HG02759 (cell line): ENCODE measurements at regions not wholly inside any gene's neighbourhood (a gene's known extent, or its start where the extent isn't known, plus 50 kb on each side); places are given as distances from the start of the nearest gene placed in this dataset.

ENCODE experiments used
- ATAC-seq: cut with Tn5 transposase; IDR thresholded peaks from one replicate; pipeline ENCODE4 v1.9.1; 2021; ENCODE audit warnings: mild to moderate bottlenecking, moderate library complexity; ENCODE audit not compliant: unreplicated experiment

GRCh38 chr4:125433453-125433852 lies 118.7 kb downstream of the FAT4 start:
- ATAC-seq = no peak

- no peak for ATAC-seq
These were observed 119.4 kb downstream of the FAT4 start for GRCh38 chr4:125434136-125434535.

- ATAC-seq = no peak
These were observed 126.1 kb downstream of the FAT4 start for GRCh38 chr4:125440814-125441213.

GRCh38 chr4:125444166-125444565 lies 129.4 kb downstream of the FAT4 start:
- no peak for ATAC-seq

GRCh38 chr4:125445525-125445924 lies 130.8 kb downstream of the FAT4 start:
- no peak for ATAC-seq

DNA sequence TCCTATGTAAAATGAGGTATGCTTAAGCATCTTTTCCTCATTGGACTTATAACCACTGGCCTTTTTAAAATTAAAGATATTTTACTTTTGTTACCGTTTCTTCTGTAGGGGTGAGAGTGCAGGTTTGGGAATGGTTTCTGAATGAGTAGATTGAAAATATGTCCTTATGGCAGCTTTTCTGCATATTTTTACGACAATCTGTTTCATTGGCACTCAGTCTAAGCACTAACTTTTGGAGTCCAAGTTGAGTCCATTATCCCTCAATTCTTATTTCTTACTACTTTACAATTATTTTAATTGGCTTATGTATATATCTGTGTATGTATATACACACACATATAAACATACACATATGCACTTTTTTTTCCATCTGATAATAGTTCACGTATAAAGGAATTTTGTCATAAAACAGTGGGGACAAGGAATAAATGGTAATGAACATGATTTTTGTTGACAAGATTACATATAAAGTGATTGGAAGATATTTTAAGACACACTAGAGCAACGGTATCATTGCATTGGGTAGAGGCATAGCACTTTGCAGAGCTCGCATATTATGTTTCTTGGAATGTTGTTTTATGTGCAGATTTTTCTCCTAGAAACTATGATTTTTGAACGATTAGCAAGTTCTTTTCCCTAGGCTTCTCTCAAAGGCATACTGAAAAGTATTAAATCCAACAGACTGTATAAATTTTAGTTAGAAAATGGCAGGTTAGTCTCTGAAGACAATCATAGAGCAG lies 133.0 kb downstream of the FAT4 start:
- no peak for ATAC-seq

GRCh38 chr4:125456075-125456474 lies 141.3 kb downstream of the FAT4 start:
- no peak for ATAC-seq

- no peak for ATAC-seq
These were observed 144.8 kb downstream of the FAT4 start for GRCh38 chr4:125459531-125459930.

DNA sequence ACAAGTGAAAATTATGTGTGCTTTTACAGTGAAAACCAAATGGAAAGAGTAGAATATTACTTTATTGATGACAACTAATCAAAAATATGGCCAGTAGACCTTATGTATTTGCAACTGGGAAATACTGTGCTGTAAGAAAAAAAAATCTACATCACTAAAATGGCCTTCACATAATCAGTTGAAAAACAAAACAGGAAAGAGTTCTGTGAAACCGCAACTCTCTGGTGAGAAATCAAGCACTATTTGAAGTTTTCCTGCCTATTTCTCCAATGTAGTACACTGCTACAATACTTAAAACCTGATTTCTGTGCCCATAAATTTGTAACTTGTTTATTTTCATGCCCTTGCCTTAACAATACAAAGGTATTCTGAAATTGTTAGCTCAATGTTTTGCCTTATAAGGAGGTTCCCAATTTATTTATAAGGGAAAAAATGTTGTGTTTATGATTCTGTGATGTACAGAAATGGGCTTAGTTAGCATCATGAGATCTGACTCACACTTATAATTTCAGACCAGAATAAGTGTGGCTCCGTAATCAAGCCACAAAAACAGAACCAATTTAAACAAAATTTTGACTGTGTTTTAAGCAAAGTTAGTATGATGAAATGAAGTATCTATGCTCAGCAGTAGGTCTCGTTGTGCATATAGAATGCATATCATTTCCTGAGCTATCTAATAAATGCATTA lies 147.1 kb downstream of the FAT4 start:
- ATAC-seq = no peak

- no peak for ATAC-seq
These were observed 149.4 kb downstream of the FAT4 start for GRCh38 chr4:125464146-125464545.

GRCh38 chr4:125481334-125482045 lies 166.7 kb downstream of the FAT4 start:
- ATAC-seq = no peak

GRCh38 chr4:125482822-125483221 lies 168.1 kb downstream of the FAT4 start:
- no peak for ATAC-seq

DNA sequence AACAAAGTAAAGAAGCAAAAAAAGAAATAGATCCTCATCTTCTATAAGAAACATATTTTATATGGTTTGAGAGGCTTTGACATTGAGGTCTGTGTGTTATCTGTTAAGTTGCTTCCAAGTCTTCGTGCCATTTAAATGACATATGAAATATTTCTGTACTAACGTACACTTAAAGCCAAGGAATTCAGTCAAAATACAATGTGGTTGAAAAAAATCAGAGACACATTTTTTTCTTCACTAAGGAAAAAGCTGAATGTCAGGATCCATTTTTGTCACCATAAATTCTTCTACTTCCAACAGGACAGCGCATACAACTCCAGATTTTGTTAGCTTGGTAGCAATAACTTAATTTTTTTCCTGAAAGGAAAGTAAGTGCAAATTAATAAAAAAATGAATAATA lies 168.5 kb downstream of the FAT4 start:
- ATAC-seq = no peak

GRCh38 chr4:125484912-125485311 lies 170.2 kb downstream of the FAT4 start:
- ATAC-seq = no peak

GRCh38 chr4:125486351-125486750 lies 171.6 kb downstream of the FAT4 start:
- ATAC-seq = no peak

- no peak for ATAC-seq
These were observed 175.4 kb downstream of the FAT4 start for GRCh38 chr4:125489952-125490690.

DNA sequence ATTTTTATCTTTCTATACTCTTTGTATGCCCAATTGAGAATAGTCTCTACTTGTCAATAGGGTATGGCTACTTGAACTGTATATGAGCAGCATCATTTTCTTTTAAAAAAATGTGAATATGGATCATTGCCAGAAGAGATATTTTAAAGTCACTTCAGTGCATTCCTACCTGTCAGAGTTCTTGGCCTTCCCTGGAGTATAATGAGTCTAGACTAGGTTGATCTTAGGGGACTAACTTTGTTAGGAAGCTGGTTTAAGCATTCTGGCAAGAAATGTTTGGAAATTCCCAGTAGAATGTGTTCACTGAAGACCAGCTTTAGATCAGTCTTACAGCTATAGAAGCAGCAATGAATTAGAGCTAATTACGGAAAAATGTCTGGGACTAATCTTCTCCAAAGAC lies 178.2 kb downstream of the FAT4 start:
- no peak for ATAC-seq

DNA sequence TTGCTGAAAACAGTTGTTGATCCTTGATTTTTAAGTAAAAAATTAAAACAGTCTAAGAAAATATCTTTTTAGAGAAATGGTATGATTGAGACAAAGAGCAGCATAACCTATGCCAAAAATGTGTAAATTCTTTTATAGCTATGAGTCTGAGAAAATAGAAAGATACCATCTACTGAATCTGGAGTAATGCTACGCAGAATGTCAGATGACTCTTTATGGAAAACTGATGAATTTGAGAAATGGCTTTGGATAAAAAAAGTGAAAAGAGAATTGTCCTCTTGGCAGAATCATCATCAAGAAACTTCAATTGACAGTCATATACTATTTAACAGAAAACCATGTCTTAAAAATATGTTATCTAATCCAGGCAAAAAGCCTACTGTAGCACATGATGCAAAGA lies 183.1 kb downstream of the FAT4 start:
- ATAC-seq = no peak

- no peak for ATAC-seq
These were observed 184.2 kb downstream of the FAT4 start for GRCh38 chr4:125498981-125499380.

DNA sequence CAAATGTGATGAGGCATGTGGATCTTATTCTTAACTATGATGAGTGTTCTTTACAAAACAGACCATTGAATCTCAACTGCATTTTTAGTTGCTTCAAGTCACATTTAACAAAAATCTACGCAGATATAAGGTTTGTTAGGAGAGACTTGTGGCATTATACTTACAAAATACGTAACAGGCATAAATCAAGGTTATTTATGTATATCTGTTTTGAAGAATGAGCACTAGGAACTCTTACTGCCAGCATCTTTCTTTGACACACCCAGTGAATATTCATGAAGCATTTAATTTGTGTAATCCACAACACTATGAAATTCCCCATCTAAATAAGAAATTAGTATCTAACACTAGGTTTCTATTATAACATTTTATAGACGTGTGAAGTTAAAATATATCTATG lies 186.3 kb downstream of the FAT4 start:
- no peak for ATAC-seq

- ATAC-seq = no peak
These were observed 186.8 kb downstream of the FAT4 start for GRCh38 chr4:125501568-125501967.
